ENCODE measurements at regions not wholly inside any gene's neighbourhood (a gene's known extent, or its start where the extent isn't known, plus 50 kb on each side); places are given as distances from the start of the nearest gene placed in this dataset.
A peak's percentile ranks its signal among the peaks of the same experiment; 100 is the strongest.

DNA sequence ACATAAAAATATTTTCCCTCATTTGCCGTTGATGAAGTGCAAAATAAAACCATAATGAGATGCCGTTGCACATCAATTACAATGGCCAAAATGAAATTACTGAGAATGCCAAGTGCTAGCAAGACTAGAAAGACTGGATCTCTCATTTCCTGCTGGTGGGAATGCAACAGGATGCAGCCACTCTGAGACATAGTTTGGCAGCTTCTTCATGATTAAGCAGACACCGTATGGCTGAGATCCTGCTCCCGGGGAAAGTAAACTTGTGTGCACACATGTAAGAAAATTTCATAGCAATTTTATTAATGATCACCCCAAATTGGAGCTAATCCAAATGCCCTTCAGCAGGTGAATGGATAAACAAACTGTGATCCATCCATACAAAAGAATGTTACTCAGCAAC is 1013.2 kb downstream of the TBC1D22A start:
- Histone ChIP-seq H3K27me3 (ENCODE audit: insufficient read depth, poor library complexity, severe bottlenecking) (no peaks in the 10 kb centered on the region), H3K4me1 (ENCODE audit: insufficient read depth, poor library complexity, severe bottlenecking) (no peaks in the 10 kb centered on the region), H3K4me3 (ENCODE audit: severe bottlenecking) (no peak overlapping the region), H3K27ac (ENCODE audit: poor library complexity, severe bottlenecking) (peak overlapping the region; percentile 8), H3K36me3 (ENCODE audit: low read depth) (no peaks in the 10 kb centered on the region), H3K9me3 (ENCODE audit: severe bottlenecking) (no peaks in the 10 kb centered on the region)
- TF ChIP-seq, protein P1, sequence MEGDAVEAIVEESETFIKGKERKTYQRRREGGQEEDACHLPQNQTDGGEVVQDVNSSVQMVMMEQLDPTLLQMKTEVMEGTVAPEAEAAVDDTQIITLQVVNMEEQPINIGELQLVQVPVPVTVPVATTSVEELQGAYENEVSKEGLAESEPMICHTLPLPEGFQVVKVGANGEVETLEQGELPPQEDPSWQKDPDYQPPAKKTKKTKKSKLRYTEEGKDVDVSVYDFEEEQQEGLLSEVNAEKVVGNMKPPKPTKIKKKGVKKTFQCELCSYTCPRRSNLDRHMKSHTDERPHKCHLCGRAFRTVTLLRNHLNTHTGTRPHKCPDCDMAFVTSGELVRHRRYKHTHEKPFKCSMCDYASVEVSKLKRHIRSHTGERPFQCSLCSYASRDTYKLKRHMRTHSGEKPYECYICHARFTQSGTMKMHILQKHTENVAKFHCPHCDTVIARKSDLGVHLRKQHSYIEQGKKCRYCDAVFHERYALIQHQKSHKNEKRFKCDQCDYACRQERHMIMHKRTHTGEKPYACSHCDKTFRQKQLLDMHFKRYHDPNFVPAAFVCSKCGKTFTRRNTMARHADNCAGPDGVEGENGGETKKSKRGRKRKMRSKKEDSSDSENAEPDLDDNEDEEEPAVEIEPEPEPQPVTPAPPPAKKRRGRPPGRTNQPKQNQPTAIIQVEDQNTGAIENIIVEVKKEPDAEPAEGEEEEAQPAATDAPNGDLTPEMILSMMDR (IDR thresholded peaks at IDR 0.05; ENCODE audit: poor library complexity, severe bottlenecking), result no peak
- DNase-seq (ENCODE audit: low spot score) (no peak), ATAC-seq (ENCODE audit: low read depth) (peak; percentile 76)

DNA sequence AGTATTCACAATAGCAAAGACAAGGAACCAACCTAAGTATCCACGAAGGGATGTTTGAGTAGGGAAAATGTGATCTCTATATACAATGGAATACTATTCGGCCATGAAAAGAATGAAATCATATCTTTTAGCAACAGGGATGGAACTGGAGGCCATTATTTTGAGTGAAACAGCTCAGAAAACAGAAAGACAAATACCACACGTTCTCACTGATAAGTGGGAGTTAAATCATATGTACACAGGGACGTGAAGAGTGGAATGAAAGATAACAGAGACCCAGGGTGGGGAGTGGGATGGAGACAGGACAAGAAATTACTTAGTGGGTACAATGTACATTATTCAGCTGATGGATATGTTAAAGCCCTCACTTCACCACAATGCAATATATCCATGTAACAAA is 1012.7 kb downstream of the TBC1D22A start:
- Histone ChIP-seq H3K4me1 (ENCODE audit: insufficient read depth, poor library complexity, severe bottlenecking) (no peaks in the 10 kb centered on the region), H3K27me3 (ENCODE audit: insufficient read depth, poor library complexity, severe bottlenecking) (no peaks in the 10 kb centered on the region), H3K9me3 (ENCODE audit: severe bottlenecking) (no peaks in the 10 kb centered on the region), H3K27ac (ENCODE audit: poor library complexity, severe bottlenecking) (no peak overlapping the region), H3K4me3 (ENCODE audit: severe bottlenecking) (no peak overlapping the region), H3K36me3 (ENCODE audit: low read depth) (no peaks in the 10 kb centered on the region)
- ATAC-seq (ENCODE audit: low read depth) (no peak), DNase-seq (ENCODE audit: low spot score) (no peak)
- TF ChIP-seq, protein P1 (IDR thresholded peaks at IDR 0.05; ENCODE audit: poor library complexity, severe bottlenecking), result no peak

DNA sequence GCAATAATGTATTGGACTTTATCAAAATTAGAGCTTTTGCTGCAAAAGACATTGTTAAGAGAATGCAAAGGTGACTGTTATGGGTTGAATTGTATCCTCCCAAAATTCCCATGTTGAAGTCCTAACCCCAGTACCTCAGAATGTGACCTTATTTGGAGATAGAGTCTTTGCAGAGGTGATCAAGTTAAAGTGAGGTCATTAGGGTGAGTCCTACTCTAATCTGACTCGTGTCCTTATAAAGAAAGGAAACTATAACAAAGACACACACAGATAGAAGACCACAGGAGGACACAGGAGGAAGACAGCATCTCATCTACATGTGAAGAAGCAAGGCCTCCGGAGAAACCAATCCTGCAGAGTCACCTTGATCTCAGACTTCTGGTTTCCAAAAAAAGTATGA is 1011.2 kb downstream of the TBC1D22A start:
- Histone ChIP-seq H3K9me3 (ENCODE audit: severe bottlenecking) (no peaks in the 10 kb centered on the region), H3K27me3 (ENCODE audit: insufficient read depth, poor library complexity, severe bottlenecking) (no peaks in the 10 kb centered on the region), H3K36me3 (ENCODE audit: low read depth) (no peaks in the 10 kb centered on the region), H3K27ac (ENCODE audit: poor library complexity, severe bottlenecking) (no peak overlapping the region), H3K4me3 (ENCODE audit: severe bottlenecking) (no peak overlapping the region), H3K4me1 (ENCODE audit: insufficient read depth, poor library complexity, severe bottlenecking) (no peaks in the 10 kb centered on the region)
- no peak for DNase-seq (ENCODE audit: low spot score)
- ATAC-seq (ENCODE audit: low read depth), result no peak
- TF ChIP-seq, protein P1 (IDR thresholded peaks at IDR 0.05; ENCODE audit: poor library complexity, severe bottlenecking), result no peak

DNA sequence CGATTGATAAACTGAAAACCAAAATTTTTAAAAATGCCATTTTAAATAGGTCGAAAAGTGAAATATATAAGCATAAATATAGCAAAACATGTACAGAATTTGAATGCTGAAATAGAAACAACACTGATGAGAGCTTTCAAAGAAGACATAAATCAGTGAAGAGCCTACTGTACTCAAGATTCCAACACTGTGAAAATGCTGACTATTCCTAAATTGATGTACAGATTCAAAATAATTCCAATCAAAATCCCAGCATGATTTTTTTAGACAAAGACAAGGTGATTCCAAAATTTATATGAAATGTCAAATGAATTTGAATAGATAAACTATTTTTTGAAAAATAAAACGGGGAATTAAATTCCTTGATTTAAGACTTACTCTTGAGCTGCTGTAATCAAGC is 1010.4 kb downstream of the TBC1D22A start:
- DNase-seq (ENCODE audit: low spot score) (no peak), ATAC-seq (ENCODE audit: low read depth) (no peak)
- H3K36me3 ChIP-seq (ENCODE audit: low read depth), result no peaks in the 10 kb centered on the region
- no peaks in the 10 kb centered on the region for H3K9me3 ChIP-seq (ENCODE audit: severe bottlenecking)
- H3K4me1 ChIP-seq (ENCODE audit: insufficient read depth, poor library complexity, severe bottlenecking), result no peaks in the 10 kb centered on the region
- no peak overlapping the region for H3K4me3 ChIP-seq (ENCODE audit: severe bottlenecking)
- H3K27me3 ChIP-seq (ENCODE audit: insufficient read depth, poor library complexity, severe bottlenecking), result no peaks in the 10 kb centered on the region
- TF ChIP-seq, protein P1 (IDR thresholded peaks at IDR 0.05; ENCODE audit: poor library complexity, severe bottlenecking), result no peak
- H3K27ac ChIP-seq (ENCODE audit: poor library complexity, severe bottlenecking), result no peak overlapping the region

DNA sequence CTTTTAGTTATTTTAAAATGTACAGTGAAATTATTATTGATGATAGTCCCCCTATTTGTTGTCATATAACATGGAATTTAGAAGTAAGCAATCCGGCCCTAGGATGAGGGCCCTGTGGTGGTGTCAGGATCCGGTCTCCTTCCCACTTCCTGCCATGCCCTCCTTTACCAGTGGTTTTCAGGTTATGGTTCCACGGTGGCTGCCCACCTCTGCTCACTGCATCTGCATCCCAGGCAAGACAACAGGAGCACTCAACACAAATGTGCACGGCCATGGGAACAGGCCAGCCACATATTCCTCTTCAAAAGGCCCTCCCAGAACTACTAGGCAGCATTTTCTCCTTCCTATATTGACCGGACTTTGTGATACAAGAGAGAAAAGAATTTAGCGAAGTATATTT is 1007.2 kb downstream of the TBC1D22A start:
- no peaks in the 10 kb centered on the region for H3K36me3 ChIP-seq (ENCODE audit: low read depth)
- no peaks in the 10 kb centered on the region for H3K4me1 ChIP-seq (ENCODE audit: insufficient read depth, poor library complexity, severe bottlenecking)
- ATAC-seq (ENCODE audit: low read depth), result no peak
- H3K27ac ChIP-seq (ENCODE audit: poor library complexity, severe bottlenecking), result no peak overlapping the region
- TF ChIP-seq, protein P1 (IDR thresholded peaks at IDR 0.05; ENCODE audit: poor library complexity, severe bottlenecking), result no peak
- H3K4me3 ChIP-seq (ENCODE audit: severe bottlenecking), result no peak overlapping the region
- no peak for DNase-seq (ENCODE audit: low spot score)
- H3K27me3 ChIP-seq (ENCODE audit: insufficient read depth, poor library complexity, severe bottlenecking), result no peaks in the 10 kb centered on the region
- H3K9me3 ChIP-seq (ENCODE audit: severe bottlenecking), result no peaks in the 10 kb centered on the region
